Occipital lobe (tissue), 1 donor: ENCODE measurements at regions not wholly inside any gene's neighbourhood (a gene's known extent, or its start where the extent isn't known, plus 50 kb on each side); places are given as distances from the start of the nearest gene placed in this dataset.

Experiments
- DNase-seq: peaks from one replicate; lab custom pipeline; 2025; lab: John Stamatoyannopoulos, UW

DNA sequence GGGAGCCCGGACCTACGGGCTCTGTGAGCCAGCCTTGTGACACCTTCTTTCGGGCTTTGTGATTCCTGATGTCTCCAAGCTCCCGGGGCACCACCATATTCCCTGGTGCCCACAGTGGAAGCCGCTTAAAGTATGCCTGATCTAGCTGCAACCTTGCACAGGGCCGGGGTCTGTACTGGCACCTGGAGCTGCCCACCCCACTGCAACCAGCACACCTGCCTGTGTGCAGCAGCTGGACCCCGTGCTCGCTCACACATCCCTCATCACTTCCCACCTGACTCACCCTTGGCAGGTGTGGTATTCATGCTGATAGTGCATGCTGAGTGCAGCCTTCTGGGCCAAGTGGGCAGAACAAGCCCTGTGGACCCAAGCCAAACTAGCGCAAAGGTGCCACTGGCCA is 1981.1 kb upstream of the PCDH20 start:
- no peak for DNase-seq

DNA sequence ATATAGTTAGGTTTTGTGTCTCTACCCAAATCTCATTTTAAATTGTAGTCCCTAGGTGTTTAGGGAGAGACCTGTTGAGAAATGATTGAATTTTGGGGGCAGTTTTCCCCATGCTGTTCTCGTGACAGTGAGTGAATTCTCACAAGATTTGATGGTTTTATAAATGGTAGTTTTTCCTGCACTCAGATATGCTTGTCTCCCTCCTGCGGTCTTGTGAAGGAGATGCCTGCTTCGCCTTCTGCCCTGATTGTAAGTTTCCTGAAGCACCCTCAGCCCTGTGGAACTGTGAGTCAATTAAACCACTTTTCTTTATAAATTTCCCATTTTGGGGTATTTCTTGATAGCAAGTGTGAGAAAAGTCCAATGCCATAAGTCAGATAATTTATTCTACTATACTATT is 1977.5 kb upstream of the PCDH20 start:
- DNase-seq, result no peak

DNA sequence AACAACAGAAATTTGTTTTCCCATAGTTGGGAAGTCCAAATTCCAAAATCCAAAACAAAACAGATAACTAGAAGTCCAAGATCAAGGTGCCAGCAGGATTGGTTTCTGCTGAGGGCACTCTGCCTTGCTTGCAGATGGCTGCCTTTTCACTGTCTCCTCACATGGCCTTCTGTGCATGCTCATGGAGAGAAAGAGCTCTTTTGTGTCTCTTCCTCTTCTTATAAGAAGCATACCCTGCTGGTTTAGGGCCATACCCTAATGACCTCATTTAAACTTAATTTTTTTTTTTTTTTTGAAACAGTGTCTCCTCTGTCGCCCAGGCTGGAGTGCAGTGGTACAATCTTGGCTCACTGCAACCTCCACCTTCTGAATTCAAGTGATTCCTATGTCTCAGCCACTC is 1974.1 kb upstream of the PCDH20 start:
- no peak for DNase-seq

DNA sequence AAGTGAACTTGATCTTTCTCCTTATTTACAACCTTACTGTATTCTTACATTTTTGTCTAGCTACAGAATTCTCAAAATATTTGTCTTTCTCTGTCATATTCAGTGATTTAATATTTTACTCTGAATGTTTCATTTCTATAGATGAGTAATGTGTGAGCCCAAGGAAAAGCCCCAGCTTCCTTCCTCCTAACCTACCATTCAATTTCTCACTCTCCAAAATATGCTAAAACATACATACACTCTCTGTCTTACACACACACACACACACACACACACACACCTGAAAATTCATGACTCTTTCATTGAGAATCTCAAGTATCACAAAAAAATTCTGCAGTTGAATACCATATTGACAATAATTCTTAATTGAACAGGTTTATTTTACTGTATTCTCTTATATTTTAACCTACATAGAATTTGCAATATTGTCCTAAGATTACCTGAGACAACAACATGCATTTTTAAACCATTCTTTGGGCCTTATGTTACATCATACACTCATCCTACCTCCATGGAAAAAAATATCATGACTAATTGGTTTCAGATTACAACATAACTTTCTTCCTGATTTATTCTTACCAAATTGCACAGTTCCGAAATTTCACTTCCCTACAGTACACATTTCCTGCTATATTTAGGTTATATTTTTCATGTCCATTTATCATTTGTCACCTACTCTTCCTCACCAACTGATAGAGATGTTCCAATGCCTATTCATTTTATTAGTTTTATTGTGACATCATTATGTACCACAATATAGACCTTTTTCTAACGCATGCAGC is 1965.6 kb upstream of the PCDH20 start:
- DNase-seq, result no peak

DNA sequence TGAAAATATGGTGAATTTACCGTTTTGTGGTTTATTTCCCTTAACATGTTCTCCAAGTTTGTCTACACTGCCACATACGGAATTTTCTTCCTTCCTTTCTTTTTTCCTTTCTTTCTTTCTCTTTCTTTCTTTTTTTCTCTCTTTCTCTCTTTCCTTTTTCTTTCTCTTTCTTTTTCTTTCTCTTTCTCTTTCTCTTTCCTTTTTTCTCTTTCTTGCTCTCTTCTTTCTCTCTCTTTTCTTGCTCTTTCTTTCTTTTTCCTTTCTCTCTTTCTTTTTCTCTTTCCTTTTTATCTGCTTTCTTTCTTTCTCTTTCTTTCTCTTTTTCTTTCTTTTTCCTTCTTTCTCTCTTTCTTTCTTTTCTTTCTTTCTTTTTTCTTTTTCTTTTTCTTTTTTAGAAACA is 1962.3 kb upstream of the PCDH20 start:
- no peak for DNase-seq

DNA sequence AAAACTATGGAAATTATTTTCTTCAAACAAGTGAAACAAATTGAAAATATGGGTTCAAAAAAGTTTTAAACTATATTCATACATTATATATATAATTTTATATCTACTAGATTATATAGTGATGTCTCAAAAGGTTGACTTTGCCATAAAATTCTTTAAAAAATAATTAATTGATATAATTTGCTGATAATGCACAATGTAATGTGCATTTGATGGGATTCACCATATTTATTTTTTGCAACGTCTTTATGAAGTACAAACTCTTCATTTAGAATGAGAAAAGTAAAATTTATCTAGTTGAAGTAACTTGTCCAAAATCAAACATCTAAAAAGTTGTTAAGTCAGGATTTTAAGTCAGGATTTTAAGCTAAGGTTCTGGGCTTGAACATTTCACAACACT is 1954.5 kb upstream of the PCDH20 start:
- DNase-seq, result no peak

DNA sequence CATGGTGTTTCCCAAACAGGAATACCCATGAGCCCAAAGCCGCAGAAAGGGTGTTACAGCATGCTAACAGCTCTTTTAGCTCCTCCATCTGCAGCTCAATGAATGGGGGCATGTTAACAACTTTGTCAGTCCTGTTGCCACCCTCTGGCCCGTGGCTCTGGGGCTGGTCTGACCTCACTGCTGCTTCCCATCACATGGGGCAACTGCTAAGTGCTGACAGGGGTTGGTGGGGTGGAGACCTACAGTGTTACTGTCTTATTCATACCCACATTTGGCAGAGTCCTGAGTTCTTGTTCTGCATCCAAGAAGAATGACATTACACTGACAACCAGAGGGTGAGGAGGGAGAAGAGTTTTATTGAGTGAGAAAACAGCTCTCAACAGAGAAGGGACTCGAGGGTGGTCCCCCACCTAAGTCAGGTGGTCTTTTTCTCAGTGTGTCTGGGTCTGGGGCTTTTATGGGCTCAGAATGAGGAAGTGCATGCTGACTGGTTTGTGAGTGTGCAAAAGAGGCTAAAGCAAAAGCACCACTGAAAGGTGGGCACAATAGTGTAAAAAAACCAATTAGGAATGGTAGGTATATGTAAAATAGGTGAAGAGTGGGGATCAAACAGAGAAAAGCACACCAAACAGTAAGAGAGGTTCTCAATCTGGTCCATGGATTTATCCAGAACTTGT is 1952.0 kb upstream of the PCDH20 start:
- DNase-seq, result no peak

DNA sequence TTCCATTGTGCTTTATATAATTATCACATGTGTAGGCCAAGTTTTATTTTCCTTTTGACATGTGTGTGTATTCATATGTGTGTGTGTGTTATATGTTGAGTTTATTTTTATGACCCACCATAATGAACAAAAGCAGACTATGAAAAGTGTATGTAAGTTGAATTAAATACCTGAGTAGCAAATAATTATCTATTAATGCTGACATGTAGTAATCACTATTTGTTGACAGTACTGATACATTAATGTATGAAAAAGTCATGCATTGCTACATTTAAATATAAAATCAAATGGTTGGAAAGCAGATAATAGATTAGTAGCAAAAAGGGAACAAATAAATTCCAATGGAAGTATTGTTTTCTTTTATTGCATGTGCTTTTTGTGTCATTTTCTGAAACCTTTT is 1948.5 kb upstream of the PCDH20 start:
- no peak for DNase-seq

DNA sequence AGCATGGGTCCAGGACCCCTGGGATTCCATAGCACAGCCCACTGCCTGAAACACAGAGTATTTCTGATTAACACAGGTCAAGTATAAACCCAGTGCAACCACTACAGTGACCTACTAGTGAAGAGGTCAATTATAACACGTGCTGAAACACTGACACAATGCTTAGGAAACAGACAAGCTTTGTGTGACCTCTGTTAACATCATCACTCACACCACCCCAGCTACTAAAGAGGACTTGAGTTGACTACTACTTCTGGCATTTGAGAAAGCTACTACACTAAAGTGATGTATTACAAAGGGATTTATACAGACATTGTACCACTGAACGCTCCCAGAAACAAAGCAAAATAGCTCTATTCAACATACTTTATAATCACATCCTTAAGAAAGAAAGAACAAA is 1935.9 kb upstream of the PCDH20 start:
- no peak for DNase-seq

DNA sequence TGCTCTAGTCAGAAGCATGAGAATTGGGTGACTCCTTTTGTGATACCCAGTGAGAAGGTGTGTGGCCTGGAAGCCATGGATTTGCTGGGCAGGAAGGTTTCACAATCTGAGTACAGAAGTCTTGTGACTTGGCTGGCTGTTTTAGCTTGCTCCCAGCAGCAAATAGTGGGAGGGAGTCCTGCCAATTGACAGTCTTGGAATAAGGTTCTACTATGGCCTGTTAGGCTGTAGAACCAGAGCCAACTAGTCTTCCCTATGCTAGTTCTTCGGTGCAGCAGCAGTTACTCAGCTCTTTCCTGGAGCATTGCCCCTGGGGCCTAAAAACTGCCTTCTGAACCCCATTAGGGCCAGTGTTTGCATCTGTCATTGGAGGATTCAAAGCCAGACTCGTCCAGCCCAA is 1935.4 kb upstream of the PCDH20 start:
- no peak for DNase-seq

DNA sequence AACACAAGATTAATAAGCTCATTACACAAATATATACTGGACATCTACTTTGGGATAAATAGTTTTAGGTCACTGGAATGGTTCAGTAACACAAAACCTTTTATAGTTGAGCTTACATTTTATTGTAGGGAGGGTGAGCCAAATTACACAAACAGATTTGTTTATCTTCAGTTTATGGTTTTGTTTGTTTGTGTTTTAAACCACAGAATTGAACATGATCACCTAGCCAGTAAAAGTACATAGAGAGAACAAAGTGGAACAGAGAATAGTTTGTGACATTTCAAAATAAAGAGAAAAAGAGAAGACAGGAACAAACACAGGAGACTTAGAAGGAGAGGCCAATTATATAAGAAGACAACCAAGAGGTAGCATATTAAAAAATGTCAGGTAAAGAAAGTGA is 1930.2 kb upstream of the PCDH20 start:
- no peak for DNase-seq

DNA sequence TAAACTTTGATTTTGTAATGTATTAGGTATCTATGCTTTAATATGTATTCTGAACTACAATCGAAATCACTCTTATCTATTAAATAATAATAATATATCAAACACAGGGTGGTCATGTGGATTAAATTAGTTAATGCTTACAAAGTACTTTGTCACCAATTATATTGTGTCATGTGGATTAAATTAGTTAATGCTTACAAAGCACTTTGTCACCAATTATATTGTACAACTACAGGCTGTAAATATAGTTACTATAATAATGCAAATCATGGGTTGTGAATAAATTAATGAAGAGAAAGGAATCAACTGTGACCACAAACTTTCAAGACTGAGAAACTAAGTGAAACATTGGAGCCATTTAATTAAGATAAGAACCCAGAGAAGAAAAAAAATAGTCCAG is 1929.1 kb upstream of the PCDH20 start:
- no peak for DNase-seq

DNA sequence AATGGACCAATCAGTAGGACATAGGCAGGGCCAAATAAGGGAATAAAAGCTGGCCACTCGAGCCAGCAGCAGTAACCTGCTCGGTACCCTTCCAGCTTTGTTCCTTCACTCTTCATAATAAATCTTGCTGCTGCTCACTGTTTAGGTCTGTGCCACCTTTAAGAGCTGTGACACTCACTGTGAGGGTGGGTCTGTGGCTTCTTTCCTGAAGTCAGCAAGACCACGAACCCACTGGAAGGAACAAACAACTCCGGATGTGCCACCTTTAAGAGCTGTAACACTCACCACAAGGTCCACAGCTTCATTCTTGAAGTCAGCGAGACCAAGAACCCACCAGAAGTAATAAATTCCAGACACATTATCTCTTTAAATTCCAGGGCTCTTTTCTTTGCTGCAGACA is 1922.3 kb upstream of the PCDH20 start:
- no peak for DNase-seq

DNA sequence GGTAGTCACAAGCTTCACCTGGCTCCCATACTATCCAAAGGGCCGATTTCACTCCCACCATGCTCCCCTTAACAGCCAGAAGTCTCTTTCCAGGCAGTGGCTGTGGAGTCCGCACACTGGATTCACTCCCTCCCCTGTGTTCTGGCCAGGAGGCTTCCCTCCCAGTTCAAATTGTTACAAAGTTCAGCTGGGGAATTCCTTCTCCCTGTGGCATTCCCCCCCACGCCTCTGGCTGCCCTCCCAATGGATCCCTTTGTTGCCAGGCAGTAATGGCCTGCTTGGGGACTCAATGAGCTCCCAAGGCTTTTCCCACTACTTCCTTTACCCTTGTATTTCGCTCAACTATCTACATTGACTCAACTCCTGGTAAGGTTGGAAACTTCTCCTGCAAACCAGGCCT is 1921.4 kb upstream of the PCDH20 start:
- DNase-seq, result no peak

DNA sequence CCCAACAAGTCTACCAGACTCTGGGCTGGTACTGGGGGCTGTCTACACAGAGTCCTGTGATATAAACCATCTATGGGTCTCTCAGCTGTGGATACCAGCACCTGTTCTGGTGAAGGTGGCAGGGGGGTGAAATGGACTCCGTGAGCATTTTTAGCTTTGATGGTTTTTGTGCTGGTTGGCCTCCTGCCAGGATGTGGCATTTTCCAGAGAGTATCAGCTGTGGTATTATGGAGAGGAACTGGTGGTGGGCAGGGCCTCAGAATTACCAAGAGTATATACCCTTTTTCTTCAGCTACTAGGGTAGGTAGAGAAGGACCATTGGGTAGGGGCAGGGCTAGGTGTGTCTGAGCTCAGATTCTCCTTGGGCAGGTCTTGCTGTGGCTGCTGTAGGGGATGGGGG is 1920.9 kb upstream of the PCDH20 start:
- DNase-seq, result no peak

DNA sequence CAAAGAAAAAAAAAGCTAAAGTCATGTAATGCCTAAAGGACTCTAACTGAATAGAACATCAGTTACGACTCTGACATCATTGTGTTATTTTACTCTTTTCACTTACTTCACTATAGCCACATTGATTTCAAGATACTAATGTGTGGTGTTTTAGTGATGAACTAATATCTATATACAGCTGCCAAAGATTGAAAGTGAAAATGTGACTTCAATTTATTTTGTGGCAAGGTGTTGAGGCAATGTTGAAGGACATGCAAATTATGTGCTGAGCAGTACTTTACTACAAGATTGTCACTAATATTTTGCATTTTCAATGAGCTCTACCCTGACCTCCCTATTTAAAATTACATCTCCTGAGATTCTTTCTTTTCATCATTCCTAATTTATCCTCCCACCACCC is 1911.9 kb upstream of the PCDH20 start:
- DNase-seq, result no peak

DNA sequence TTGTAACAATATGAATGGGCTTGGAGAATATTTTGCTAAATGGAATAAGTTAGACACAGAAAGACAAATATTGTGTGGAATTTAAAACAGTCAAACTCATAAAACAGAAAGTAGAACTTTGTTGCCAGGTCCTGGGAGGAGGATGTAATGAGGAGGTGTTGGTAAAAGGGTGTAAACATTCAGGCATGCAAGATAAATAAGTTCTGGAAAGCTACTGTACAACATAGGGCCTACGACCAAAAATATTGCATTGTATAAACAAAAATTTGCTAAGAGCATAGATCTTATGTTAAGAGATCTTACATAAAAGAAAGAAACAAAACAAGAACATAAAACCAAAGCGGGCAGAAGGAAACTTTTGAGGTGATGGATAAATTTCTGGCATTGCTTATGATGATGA is 1907.8 kb upstream of the PCDH20 start:
- DNase-seq, result no peak

DNA sequence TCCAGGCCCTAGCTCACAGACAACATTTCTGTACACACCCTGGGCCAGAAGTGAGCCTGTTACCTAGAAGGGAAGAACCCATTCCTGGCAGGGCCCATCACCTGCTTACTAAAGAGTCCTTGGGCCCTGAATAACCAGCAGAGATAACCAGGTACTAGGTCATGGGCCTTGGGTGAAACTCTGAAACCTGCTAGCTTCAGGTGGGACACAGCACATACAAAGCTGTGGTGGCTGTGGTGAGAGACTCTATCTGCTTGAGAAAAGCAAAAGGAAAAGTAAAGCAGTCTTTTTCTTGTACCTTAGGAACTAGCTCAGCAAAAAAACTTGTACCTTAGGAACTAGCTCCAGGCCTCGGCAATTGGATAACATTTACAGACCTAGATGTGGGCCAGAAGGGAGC is 1895.9 kb upstream of the PCDH20 start:
- no peak for DNase-seq

DNA sequence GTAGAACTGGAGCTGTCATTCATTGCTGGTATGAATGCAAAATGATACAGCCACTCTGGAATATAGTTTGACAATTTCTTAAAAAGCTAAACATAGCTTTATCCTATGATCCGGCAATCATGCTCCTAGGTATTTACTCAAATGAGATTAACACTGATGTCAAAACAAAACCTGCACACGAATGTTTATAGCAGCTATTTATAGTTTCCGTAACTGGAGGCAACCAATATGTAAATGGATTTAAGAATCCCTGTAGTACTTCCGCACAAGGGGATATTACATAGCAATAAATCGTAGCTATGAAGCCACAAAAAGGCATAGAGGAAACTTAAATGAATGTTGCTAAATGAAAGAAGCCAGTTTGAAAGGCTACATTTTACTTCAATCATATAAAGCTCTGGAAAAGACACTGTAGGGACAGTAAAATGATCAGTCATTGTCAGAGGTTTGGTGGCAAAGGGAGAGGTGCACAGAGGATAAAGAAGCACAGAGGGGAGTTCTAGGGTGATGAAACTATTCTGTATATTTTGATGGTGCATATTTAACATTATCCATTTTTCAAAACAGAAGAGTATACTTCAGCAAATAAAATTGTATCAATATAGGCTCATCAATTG is 1893.0 kb upstream of the PCDH20 start:
- no peak for DNase-seq

DNA sequence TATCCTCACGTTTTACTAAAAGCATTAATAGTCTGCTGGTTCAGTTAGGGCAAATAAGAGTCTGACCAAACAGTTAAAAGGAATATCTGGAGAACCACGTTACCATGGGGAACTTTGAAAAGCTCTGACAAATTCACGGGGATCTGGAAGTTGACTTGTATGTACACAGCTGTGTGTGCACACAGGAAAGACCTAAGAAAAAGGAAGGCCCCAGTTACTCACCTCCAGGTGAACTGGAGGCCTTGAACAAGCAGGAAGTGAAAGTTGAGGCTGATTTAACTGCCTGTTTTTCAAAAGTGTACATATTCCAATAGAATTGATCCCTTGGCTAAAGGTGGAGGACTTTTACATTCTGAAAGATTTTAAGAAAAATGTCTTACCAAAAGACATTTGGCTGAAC is 1891.6 kb upstream of the PCDH20 start:
- no peak for DNase-seq

DNA sequence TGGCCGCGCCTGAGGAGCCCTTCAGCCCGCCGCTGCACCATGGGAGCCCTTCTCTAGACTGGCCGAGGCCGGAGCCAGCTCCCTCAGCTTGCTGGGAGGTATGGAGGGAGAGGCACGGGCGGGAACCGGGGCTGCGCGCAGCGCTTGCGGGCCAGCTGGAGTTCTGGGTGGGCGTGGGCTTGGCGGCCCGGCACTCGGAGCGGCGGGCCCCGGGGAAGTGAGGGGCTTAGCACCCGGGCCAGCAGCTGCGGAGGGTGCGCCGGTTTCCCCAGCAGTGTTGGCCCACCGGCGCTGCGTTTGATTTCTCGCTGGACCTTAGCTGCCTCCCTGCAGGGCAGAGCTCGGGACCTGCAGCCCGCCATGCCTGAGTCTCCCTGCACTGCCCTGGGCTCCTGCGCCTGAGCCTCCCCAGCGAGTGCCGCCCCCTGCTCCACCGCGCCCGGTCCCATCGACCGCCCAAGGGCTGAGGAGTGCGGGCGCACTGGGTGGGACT is 1890.0 kb upstream of the PCDH20 start:
- DNase-seq, result no peak

DNA sequence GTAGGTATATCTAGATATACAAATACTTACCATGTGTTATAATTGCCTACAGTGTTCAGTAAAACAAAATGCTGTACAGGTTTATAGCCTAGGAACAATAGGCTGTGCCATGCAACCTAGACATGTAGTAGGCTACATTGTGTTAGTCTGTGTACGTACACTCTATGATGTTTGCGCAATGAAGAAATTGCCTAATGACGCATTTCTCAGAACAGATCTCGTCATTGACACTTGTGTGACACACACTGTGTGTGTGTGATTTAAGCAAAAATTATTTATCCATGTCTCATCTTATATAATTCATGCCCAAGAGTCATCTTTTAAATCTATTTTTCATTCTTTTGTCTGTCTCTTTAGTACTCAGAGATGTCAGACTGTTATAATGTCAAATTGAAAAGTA is 1888.8 kb upstream of the PCDH20 start:
- DNase-seq, result no peak

DNA sequence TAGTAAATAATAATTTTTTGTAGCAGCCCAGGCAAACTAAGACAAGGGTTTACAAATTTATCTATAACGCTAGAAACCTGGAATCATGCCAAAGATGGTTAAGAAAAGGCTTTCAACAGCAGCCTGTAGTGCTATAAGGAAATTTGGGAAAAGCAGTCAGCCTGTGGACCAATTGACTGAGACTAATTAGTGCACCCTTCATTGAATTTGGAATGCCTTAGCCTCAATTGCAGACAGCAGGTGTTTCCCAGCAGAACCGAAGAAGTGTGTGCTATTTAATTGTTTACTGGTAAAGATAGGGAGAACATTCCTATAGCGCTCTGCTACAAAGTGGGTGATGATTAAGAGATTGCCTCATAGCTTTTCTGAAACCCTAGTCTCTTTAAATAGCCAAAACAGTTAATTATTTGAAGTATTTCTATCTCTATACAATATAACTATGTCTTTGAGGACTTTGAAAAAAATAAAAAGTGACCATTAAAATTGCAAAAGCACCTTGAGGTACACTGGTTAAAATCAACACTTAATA is 1884.3 kb upstream of the PCDH20 start:
- DNase-seq, result no peak
